Testis (tissue), 2 donors: ENCODE measurements at regions not wholly inside any gene's neighbourhood (a gene's known extent, or its start where the extent isn't known, plus 50 kb on each side); places are given as distances from the start of the nearest gene placed in this dataset.

Source experiments
- POLR2A ChIP-seq: fragments of 450-650 bp; IDR thresholded peaks from one replicate; pipeline ENCODE4 v1.6.1; 2017; ENCODE audit warnings: antibody characterized with exemption, mild to moderate bottlenecking, moderate library complexity
- TF ChIP-seq, protein P1 (sequence below), 3 experiments: fragments of 450-650 bp in 2 of 3; fragments of 200-600 bp in 1 of 3; sonication (generic) in 1 of 3; IDR thresholded peaks; one replicate each; pipeline ENCODE4 v1.5.1; 2016 to 2019; ENCODE audit warnings: antibody characterized with exemption in 3 of 3, mild to moderate bottlenecking in 2 of 3, moderate library complexity in 1 of 3

DNA sequence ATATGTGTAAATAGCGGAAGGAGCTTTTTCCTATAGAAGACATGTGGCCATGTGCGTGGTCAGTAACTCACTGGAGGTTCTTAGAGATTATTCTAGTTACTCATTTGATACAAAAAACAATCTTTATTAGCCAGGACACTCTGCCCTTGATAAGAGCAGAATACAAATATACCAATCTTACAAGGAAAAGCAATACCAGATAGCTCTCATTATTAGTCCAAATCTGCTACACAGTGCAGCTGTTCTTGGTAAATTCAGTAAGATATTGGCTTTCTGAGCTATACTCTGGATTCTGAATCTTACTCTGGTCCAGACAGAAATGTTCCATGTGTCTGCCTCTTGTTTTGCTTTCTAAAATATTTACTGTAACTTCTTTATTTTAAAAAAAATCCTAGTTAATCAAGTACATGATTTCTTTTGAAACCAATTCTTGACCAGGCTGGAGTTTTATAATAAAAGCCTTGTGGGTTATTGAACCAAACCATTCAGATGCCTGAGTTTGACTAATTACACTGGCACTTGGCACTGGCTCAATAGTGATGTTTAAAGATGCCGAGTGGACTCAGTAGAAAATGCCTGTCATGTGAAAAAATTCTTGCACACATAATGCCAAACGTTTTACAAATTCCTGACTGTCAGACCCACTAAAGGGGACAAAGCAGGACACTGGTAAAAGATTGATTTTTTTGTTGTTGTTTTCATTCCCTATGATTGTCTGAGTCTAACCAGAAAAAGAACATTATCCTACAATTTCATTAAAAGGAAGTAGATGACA lies 242.8 kb upstream of the TCF21 start:
- TF ChIP-seq, protein P1, sequence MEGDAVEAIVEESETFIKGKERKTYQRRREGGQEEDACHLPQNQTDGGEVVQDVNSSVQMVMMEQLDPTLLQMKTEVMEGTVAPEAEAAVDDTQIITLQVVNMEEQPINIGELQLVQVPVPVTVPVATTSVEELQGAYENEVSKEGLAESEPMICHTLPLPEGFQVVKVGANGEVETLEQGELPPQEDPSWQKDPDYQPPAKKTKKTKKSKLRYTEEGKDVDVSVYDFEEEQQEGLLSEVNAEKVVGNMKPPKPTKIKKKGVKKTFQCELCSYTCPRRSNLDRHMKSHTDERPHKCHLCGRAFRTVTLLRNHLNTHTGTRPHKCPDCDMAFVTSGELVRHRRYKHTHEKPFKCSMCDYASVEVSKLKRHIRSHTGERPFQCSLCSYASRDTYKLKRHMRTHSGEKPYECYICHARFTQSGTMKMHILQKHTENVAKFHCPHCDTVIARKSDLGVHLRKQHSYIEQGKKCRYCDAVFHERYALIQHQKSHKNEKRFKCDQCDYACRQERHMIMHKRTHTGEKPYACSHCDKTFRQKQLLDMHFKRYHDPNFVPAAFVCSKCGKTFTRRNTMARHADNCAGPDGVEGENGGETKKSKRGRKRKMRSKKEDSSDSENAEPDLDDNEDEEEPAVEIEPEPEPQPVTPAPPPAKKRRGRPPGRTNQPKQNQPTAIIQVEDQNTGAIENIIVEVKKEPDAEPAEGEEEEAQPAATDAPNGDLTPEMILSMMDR (IDR thresholded peaks at IDR 0.05), result no peak
- TF ChIP-seq POLR2A, result no peak
